Esophagus muscularis mucosa (tissue), 4 donors: ENCODE measurements at regions not wholly inside any gene's neighbourhood (a gene's known extent, or its start where the extent isn't known, plus 50 kb on each side); places are given as distances from the start of the nearest gene placed in this dataset.

Source experiments
- DNase-seq: peaks from one replicate; pipeline ENCODE4 v3.0.0-alpha.2; 2017; ENCODE audit errors: extremely low spot score
- H3K27ac ChIP-seq, 4 donors: fragments of 200-600 bp; sonication (generic); replicated peaks in 1 of 4; 1 replicate in 3 of 4; 2 replicates in 1 of 4; pipeline ENCODE4 v1.5.1; 2016 to 2019; ENCODE audit warnings: mild to moderate bottlenecking in 1 of 4
- H3K27me3 ChIP-seq, 4 donors: fragments of 200-600 bp; sonication (generic); one replicate each; pipeline versions ENCODE4 v1.5.1 to v1.6.0; 2016 to 2019
- H3K36me3 ChIP-seq, 4 donors: fragments of 200-600 bp; sonication (generic); one replicate each; pipeline ENCODE4 v1.5.1; 2016 to 2019
- H3K4me1 ChIP-seq, 4 donors: fragments of 200-600 bp; sonication (generic); one replicate each; pipeline ENCODE4 v1.5.1; 2016 to 2019
- H3K4me3 ChIP-seq, 4 donors: fragments of 200-600 bp; sonication (generic); 1 replicate in 2 of 4; 2 replicates in 2 of 4; pipeline ENCODE4 v1.5.1; 2016 to 2019; ENCODE audit warnings: mild to moderate bottlenecking in 4 of 4, moderate library complexity in 1 of 4
- H3K9me3 ChIP-seq, 4 donors: fragments of 200-600 bp; sonication (generic); 1 replicate in 3 of 4; 2 replicates in 1 of 4; pipeline ENCODE4 v1.5.1; 2016 to 2019
- CTCF ChIP-seq, 3 experiments: fragments of 200-600 bp in 2 of 3; fragments of 450-650 bp in 1 of 3; sonication (generic) in 2 of 3; IDR thresholded peaks; one replicate each; pipeline ENCODE4 v1.5.1; 2017 to 2019; ENCODE audit warnings: antibody characterized with exemption in 3 of 3, mild to moderate bottlenecking in 2 of 3, moderate library complexity in 1 of 3
- EP300 ChIP-seq: sonication (generic); formaldehyde crosslinking; IDR thresholded peaks from one replicate; pipeline ENCODE4 v1.6.1; 2017; ENCODE audit warnings: antibody characterized with exemption
- POLR2A ChIP-seq: fragments of 450-650 bp; IDR thresholded peaks from one replicate; pipeline ENCODE4 v1.6.1; 2017; ENCODE audit warnings: antibody characterized with exemption, moderate library complexity, mild to moderate bottlenecking, low read depth
- POLR2AphosphoS5 ChIP-seq, 2 donors: sonication (generic); formaldehyde crosslinking; IDR thresholded peaks; one replicate each; pipeline ENCODE4 v1.6.1; 2017; ENCODE audit warnings: antibody characterized with exemption in 2 of 2
- WGBS: methylation state at CpG from one replicate; pipeline ENCODE4 v1.1.5; 2018; 5-methylcytosine and 5-hydroxymethylcytosine counted together
- intact Hi-C: fragments of 100-400 bp; cut with DNase I; formaldehyde crosslinking; loops from one replicate; pipeline ENCODE4 v1.15.1; 2023

- H3K36me3 ChIP-seq, result no peaks in the 10 kb centered on the region
- no peak overlapping the region for H3K27ac ChIP-seq
- TF ChIP-seq EP300, result no peak
- TF ChIP-seq POLR2AphosphoS5 (IDR thresholded peaks at IDR 0.05), result no peak
- no peak for TF ChIP-seq CTCF (IDR thresholded peaks at IDR 0.05)
- no peak for TF ChIP-seq POLR2A
- intact Hi-C loops, result no loop called here
- WGBS, result 50% methylated on average over 5 of the region's 5 CpGs
- H3K4me3 ChIP-seq, result no peak overlapping the region
- H3K4me1 ChIP-seq, result no peaks in the 10 kb centered on the region
- H3K9me3 ChIP-seq, result no peaks in the 10 kb centered on the region
- no peak for DNase-seq
- H3K27me3 ChIP-seq, result no peaks in the 10 kb centered on the region
Measured at GRCh38 chr1:187491082-187491720, 662.5 kb downstream of the PLA2G4A start.

GRCh38 chr1:187498028-187498427 lies 669.3 kb downstream of the PLA2G4A start:
- no peaks in the 10 kb centered on the region for H3K27me3 ChIP-seq
- no peak for TF ChIP-seq EP300
- no peak for TF ChIP-seq CTCF (IDR thresholded peaks at IDR 0.05)
- TF ChIP-seq POLR2AphosphoS5 (IDR thresholded peaks at IDR 0.05), result no peak
- DNase-seq, result no peak
- intact Hi-C loops, result no loop called here
- no peak overlapping the region for H3K4me3 ChIP-seq
- H3K9me3 ChIP-seq, result no peaks in the 10 kb centered on the region
- no peak overlapping the region for H3K27ac ChIP-seq
- no peaks in the 10 kb centered on the region for H3K4me1 ChIP-seq
- WGBS, result 83% methylated on average over 1 of the region's 1 CpG
- no peaks in the 10 kb centered on the region for H3K36me3 ChIP-seq

- no peaks in the 10 kb centered on the region for H3K9me3 ChIP-seq
- H3K36me3 ChIP-seq, result no peaks in the 10 kb centered on the region
- H3K27ac ChIP-seq, result no peak overlapping the region
- H3K27me3 ChIP-seq, result no peaks in the 10 kb centered on the region
- intact Hi-C loops, result no loop called here
- H3K4me3 ChIP-seq, result no peak overlapping the region
- DNase-seq, result no peak
- TF ChIP-seq POLR2AphosphoS5 (IDR thresholded peaks at IDR 0.05) (no peak), CTCF (IDR thresholded peaks at IDR 0.05) (no peak), EP300 (no peak), POLR2A (no peak)
- H3K4me1 ChIP-seq, result no peaks in the 10 kb centered on the region
Measured at GRCh38 chr1:187504779-187505178, 676.0 kb downstream of the PLA2G4A start.

GRCh38 chr1:187509091-187509490 lies 680.3 kb downstream of the PLA2G4A start:
- no peaks in the 10 kb centered on the region for H3K4me1 ChIP-seq
- no peaks in the 10 kb centered on the region for H3K27me3 ChIP-seq
- DNase-seq, result no peak
- no peak overlapping the region for H3K27ac ChIP-seq
- intact Hi-C loops, result no loop called here
- no peaks in the 10 kb centered on the region for H3K36me3 ChIP-seq
- TF ChIP-seq CTCF (IDR thresholded peaks at IDR 0.05), result no peak
- TF ChIP-seq POLR2A, result no peak
- no peak for TF ChIP-seq EP300
- TF ChIP-seq POLR2AphosphoS5 (IDR thresholded peaks at IDR 0.05), result no peak
- no peak overlapping the region for H3K4me3 ChIP-seq
- no peaks in the 10 kb centered on the region for H3K9me3 ChIP-seq

- WGBS, result 89% methylated on average over 5 of the region's 5 CpGs
- no peaks in the 10 kb centered on the region for H3K36me3 ChIP-seq
- intact Hi-C loops, result no loop called here
- H3K27ac ChIP-seq, result no peak overlapping the region
- no peak for DNase-seq
- H3K27me3 ChIP-seq, result no peaks in the 10 kb centered on the region
- no peaks in the 10 kb centered on the region for H3K4me1 ChIP-seq
- no peaks in the 10 kb centered on the region for H3K9me3 ChIP-seq
- no peak overlapping the region for H3K4me3 ChIP-seq
- TF ChIP-seq POLR2A (no peak), EP300 (no peak), CTCF (IDR thresholded peaks at IDR 0.05) (no peak), POLR2AphosphoS5 (IDR thresholded peaks at IDR 0.05) (no peak)
Measured at GRCh38 chr1:187513190-187513589, 684.4 kb downstream of the PLA2G4A start.
